ENCODE measurements at regions not wholly inside any gene's neighbourhood (a gene's known extent, or its start where the extent isn't known, plus 50 kb on each side); places are given as distances from the start of the nearest gene placed in this dataset.
"Not testable (repeated sequence)": the region's sequence is repeated elsewhere in the genome, so short reads cannot be mapped to it uniquely, and the experiment has no call there.

- DNase-seq, result no peak
These were observed 194.3 kb upstream of the MARCKS start for GRCh38 chr6:113662688-113663333.

GRCh38 chr6:113664909-113665308 lies 192.2 kb upstream of the MARCKS start:
- no peak for DNase-seq

DNA sequence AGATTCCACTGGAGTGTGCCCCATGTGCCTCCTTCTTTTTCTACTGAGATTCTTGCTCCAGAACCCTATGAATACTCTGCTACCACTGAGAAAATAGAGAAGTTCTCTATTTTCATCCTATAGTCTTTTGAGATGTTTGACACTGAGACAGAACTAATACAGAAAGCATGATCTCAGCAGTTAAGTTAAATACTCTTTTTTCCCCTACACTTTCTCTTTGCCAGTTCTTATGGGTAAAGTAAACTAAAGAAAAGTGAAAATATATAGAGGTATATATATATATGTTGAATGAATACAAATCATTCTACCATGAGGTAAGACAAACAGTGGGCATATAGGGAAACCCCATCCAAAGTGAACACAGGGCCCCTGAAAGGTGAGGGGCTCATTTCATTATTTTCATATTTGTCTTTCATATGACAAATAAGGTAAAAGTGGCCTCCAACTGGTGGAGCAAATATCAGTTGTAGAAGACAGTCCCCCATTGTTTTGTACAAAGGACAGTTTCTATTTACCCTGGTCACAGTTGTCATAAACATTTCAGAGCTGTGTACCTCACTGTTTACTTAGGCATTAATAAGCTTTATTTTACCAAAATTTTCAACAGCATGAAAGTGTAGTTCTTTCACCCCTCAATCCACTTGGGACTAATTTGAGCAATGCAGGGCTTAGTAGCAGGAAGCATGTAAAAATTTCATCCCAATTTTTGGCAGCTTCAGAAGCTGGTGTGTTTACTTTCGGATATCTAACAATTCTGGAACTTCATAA lies 188.3 kb upstream of the MARCKS start:
- DNase-seq, result peak; percentile 13

- DNase-seq, result no peak
These were observed 187.5 kb upstream of the MARCKS start for GRCh38 chr6:113669606-113670005.

GRCh38 chr6:113671421-113671820 lies 185.7 kb upstream of the MARCKS start:
- no peak for DNase-seq

GRCh38 chr6:113672491-113673149 lies 184.5 kb upstream of the MARCKS start:
- no peak for DNase-seq

GRCh38 chr6:113674075-113674474 lies 183.1 kb upstream of the MARCKS start:
- DNase-seq, result no peak

DNA sequence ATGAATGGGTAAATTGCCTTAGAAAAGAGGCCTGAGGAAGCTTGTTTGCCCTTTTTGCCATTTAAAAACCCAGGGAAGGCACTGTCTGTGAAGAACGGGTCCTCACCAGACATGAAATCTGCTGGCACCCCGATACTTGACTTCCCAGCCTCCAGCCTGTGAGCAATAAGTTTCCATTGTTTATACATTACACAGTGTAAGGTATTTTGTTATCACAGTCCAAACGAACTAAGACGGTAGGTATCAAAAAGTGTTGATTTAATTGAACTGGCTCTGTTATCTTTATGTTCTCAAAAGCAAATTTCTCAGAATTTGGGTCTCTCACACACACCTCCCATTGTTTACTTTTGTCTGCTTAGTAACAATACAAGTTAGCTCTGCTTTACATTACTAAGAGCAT lies 181.1 kb upstream of the MARCKS start:
- DNase-seq, result no peak

GRCh38 chr6:113676968-113677367 lies 180.2 kb upstream of the MARCKS start:
- DNase-seq, result no peak

DNA sequence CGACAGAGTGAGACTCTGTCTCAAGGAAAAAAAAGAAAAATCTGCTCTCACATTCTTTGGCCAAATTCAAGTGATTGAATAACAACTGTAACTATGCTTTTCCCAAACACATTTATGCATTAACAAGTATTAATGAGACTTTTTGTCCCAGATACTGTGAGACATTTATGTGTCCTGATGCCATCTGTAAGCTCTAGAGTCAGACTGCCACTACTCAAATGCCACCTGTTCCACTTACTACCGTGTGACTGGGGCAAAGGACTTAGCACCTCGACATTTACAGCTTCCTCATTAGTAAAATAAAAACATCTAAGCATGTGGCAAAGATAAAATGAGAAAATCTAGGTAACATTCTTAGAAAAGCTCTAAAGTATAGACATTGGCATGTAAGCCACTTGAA lies 178.1 kb upstream of the MARCKS start:
- DNase-seq, result no peak

- no peak for DNase-seq
These were observed 176.8 kb upstream of the MARCKS start for GRCh38 chr6:113680301-113680700.

DNA sequence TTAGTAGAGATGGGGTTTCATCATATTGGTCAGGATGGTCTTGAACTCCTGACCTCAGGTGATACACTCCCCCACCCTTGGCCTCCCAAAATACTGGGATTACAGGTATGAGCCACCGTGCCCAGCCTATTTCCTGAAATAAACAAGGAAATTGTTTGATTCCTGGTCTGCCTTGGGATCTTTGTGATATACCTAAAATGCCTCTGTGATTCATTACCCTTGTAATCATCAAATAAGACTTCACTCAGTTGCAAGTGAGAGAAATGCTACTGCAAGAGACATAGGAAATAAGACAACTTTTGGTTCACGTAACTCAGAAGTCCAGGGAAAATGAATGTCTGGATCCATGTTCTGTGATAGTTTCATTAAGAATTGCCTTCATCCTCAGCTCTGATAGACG lies 173.2 kb upstream of the MARCKS start:
- no peak for DNase-seq

DNA sequence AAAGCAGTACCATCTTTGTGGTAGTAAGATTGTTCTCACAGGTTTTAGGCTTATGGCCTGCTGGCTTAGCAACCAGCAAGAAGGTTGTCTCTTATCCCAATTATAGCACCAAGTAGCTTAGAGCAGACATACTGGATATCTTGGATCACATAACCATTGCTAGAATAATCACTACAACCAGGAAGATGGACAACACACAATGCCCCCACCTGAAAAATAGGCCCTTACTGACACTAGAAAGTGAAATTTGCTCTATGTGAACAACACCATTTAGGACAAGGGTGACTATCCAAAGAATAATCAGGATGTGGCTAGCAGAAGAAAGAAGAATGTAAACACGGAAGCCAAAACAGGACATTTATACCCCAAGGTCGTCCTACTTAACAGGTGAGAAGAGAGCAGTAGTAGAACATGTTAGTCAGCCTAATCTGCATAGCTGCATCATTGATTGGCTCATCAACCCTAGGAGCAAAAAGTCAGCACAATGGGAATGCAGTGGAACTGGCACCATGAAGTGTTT lies 172.7 kb upstream of the MARCKS start:
- no peak for DNase-seq

DNA sequence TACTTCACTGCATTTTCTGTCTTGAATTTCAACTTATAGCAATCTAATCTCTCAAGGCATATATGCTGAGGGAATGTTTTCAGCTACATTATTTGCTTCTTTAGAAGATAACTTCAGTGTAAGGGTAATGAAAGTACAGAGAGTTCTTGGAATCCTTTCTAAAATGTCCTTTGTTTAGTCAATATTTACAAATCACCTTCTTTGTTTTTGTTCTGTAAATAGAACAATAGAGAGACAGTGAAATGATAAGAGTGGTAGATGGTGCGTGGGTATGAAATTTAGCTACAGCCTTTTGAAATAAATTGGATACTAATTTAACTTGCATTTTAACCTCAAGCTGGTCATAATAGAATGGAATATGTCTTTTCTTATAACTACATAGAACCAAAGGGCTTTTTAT lies 171.1 kb upstream of the MARCKS start:
- no peak for DNase-seq

DNA sequence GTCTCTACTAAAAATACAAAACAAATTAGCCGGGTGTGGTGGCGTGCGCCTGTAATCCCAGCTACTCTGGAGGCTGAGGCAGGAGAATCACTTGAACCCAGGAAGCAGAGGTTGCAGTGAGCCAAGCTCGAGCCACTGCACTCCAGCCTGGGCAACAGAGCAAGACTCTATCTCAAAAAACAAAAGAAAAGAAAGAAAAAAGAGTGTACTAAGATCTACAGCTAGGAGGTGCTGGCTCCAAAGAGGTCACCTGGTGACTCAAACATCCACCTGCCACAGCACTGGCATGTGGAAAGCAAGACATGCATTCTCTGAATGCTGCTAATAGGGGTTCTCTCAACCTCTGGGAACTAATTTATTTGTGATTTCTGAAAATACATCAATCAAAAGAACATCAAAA lies 167.5 kb upstream of the MARCKS start:
- not testable (repeated sequence) for DNase-seq

GRCh38 chr6:113690281-113691259 lies 166.6 kb upstream of the MARCKS start:
- DNase-seq, result no peak

- no peak for DNase-seq
These were observed 165.9 kb upstream of the MARCKS start for GRCh38 chr6:113691260-113691656.

GRCh38 chr6:113693851-113694250 lies 163.3 kb upstream of the MARCKS start:
- DNase-seq, result no peak

DNA sequence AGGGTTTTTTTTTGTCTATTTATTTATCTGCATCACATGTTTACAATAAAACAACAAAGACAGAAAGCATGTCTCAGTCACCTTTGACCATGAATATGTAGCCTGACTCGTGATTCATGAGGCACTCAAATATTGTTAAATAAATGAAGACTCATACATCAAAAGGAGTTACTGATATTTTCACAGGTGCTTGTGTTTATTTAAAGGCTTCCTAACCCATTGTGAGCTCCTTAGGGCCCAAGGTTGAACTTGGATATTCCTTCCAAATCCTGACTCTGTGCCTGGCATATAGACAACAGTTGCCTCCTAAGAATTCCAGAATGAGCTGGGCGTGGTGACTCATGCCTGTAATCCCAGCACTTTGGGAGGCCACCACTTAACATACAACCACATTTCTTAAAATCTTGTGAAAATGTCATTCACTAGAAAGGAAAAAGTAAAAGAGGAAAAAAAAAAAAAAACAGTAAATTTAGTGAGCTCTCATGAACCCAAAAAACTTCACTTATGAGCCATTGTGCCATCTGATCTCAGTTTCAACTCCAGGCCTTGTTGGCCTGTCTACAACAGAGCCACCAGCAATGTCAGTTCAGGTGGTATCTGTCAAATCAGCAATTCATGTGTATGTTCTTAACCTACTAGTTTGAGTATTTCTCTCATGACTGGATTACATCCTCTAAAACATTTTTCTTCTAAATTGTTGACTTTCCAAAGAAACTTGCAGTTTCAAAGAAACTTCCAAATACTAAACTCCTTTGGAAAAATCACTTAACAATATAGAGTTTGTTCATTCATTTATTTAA lies 162.7 kb upstream of the MARCKS start:
- DNase-seq, result no peak

- no peak for DNase-seq
These were observed 161.6 kb upstream of the MARCKS start for GRCh38 chr6:113695516-113695915.

DNA sequence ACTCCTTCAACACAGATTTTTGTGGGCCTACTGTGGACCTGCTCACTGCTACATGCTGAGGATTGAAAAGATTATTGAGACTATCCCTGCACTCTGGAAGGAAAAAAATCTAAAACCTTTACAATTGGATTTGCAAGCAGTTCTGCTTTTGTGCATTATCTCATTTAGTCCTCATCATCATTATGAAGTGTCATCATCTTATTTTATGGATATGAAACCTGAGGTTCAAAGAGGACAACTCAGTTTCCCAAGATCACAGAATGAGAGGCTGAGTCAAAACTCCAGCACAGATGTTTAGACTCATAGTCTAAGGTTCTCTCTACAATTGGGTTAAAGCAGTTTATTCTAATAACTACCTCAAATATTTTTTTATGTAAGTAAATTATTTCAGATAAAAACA lies 160.2 kb upstream of the MARCKS start:
- DNase-seq, result no peak
